H9 (cell line): ENCODE measurements at regions not wholly inside any gene's neighbourhood (a gene's known extent, or its start where the extent isn't known, plus 50 kb on each side); places are given as distances from the start of the nearest gene placed in this dataset.
A peak's percentile ranks its signal among the peaks of the same experiment; 100 is the strongest.

ENCODE experiments used
- DNase-seq: peaks from one replicate; pipeline ENCODE4 v3.0.0-alpha.2; 2017
- H2AFZ ChIP-seq: one replicate; pipeline ENCODE4 v1.6.1; 2013; ENCODE audit warnings: mild to moderate bottlenecking, low read length, control low read depth, moderate library complexity
- H2AK5ac ChIP-seq: 2 replicates; pipeline ENCODE4 v1.6.1; 2013; ENCODE audit warnings: low read length, control low read depth, mixed read lengths; ENCODE audit not compliant: insufficient read length
- H2BK120ac ChIP-seq: one replicate; pipeline ENCODE4 v1.6.1; 2013; ENCODE audit warnings: low read depth, mild to moderate bottlenecking, low read length, control low read depth, inconsistent platforms; ENCODE audit not compliant: poor library complexity, severe bottlenecking
- H2BK12ac ChIP-seq: 2 replicates; pipeline ENCODE4 v1.6.1; 2013; ENCODE audit warnings: low read length, control low read depth, mixed read lengths, low read depth; ENCODE audit not compliant: insufficient read length
- H2BK15ac ChIP-seq: 2 replicates; pipeline ENCODE4 v1.6.1; 2013; ENCODE audit warnings: low read depth, low read length, control low read depth
- H2BK20ac ChIP-seq: one replicate; pipeline ENCODE4 v1.6.1; 2013; ENCODE audit warnings: low read depth, mild to moderate bottlenecking, low read length, control low read depth, inconsistent platforms; ENCODE audit not compliant: poor library complexity, severe bottlenecking
- H2BK5ac ChIP-seq: 2 replicates; pipeline ENCODE4 v1.6.1; 2013; ENCODE audit warnings: low read length, control low read depth, mixed read lengths; ENCODE audit not compliant: insufficient read length
- H3K14ac ChIP-seq: 2 replicates; pipeline ENCODE4 v1.6.1; 2013; ENCODE audit warnings: low read length, control low read depth; ENCODE audit not compliant: insufficient read depth
- H3K18ac ChIP-seq: 2 replicates; pipeline ENCODE4 v1.6.1; 2013; ENCODE audit warnings: low read depth, mild to moderate bottlenecking, mixed read lengths, low read length, control low read depth; ENCODE audit not compliant: insufficient read length
- H3K23ac ChIP-seq: 2 replicates; pipeline ENCODE4 v1.6.1; 2013; ENCODE audit warnings: low read length, control low read depth, mixed read lengths, low read depth; ENCODE audit not compliant: insufficient read length
- H3K23me2 ChIP-seq: 2 replicates; pipeline ENCODE4 v1.6.1; 2013; ENCODE audit warnings: low read depth, mild to moderate bottlenecking, mixed read lengths, low read length, control low read depth; ENCODE audit not compliant: insufficient read length, poor library complexity, severe bottlenecking
- H3K27ac ChIP-seq: 2 replicates; pipeline ENCODE4 v1.5.1; 2013; ENCODE audit warnings: low read length, control low read depth, mixed read lengths, low read depth; ENCODE audit not compliant: insufficient read length
- H3K27me3 ChIP-seq: 2 replicates; pipeline ENCODE4 v1.6.1; 2013; ENCODE audit warnings: low read length, control low read depth, inconsistent platforms; ENCODE audit not compliant: insufficient read depth
- H3K4ac ChIP-seq: 2 replicates; pipeline ENCODE4 v1.6.1; 2013; ENCODE audit warnings: low read depth, mild to moderate bottlenecking, control low read depth, inconsistent platforms, low read length, moderate library complexity
- H3K4me1 ChIP-seq: 2 replicates; pipeline ENCODE4 v1.6.1; 2013; ENCODE audit warnings: low read length, control low read depth, inconsistent platforms; ENCODE audit not compliant: insufficient read depth
- H3K4me2 ChIP-seq: 2 replicates; pipeline ENCODE4 v1.6.1; 2013; ENCODE audit warnings: low read length, control low read depth, mixed read lengths; ENCODE audit not compliant: insufficient read length, insufficient read depth
- H3K56ac ChIP-seq: 2 replicates; pipeline ENCODE4 v1.6.1; 2013; ENCODE audit warnings: low read depth, mild to moderate bottlenecking, mixed read lengths, low read length, control low read depth; ENCODE audit not compliant: insufficient read length
- H3K79me1 ChIP-seq: 2 replicates; pipeline ENCODE4 v1.6.1; 2013; ENCODE audit warnings: low read depth, mild to moderate bottlenecking, moderate library complexity, low read length, control low read depth, inconsistent platforms; ENCODE audit not compliant: insufficient read depth, poor library complexity, severe bottlenecking
- H3K79me2 ChIP-seq: 2 replicates; pipeline ENCODE4 v1.6.1; 2013; ENCODE audit warnings: low read length, control low read depth, inconsistent platforms; ENCODE audit not compliant: insufficient read depth
- H3K9ac ChIP-seq: 2 replicates; pipeline ENCODE4 v1.6.1; 2013; ENCODE audit warnings: low read length, control low read depth, mixed read lengths; ENCODE audit not compliant: insufficient read length; ENCODE audit errors: extremely low read depth
- H3K9me3 ChIP-seq: one replicate; pipeline ENCODE4 v1.6.1; 2013; ENCODE audit warnings: low read depth, low read length, inconsistent platforms; ENCODE audit not compliant: control insufficient read depth
- H3T11ph ChIP-seq: one replicate; pipeline ENCODE4 v1.6.1; 2013; ENCODE audit warnings: mild to moderate bottlenecking, low read length, control low read depth, inconsistent platforms
- H4K20me1 ChIP-seq: one replicate; pipeline ENCODE4 v1.6.1; 2013; ENCODE audit not compliant: control insufficient read depth, insufficient read length, insufficient read depth
- H4K5ac ChIP-seq: 2 replicates; pipeline ENCODE4 v1.6.1; 2013; ENCODE audit warnings: low read depth, mild to moderate bottlenecking, mixed read lengths, low read length, control low read depth; ENCODE audit not compliant: insufficient read length
- H4K8ac ChIP-seq: replicated peaks from 2 replicates; pipeline ENCODE4 v1.6.1; 2013; ENCODE audit warnings: low read length, control low read depth, mixed read lengths, low read depth; ENCODE audit not compliant: insufficient read length
- H4K91ac ChIP-seq: 2 replicates; pipeline ENCODE4 v1.6.1; 2013; ENCODE audit warnings: low read depth, mild to moderate bottlenecking, moderate library complexity, mixed read lengths, low read length, control low read depth; ENCODE audit not compliant: insufficient read length
- H3K27ac Mint-ChIP-seq, 3 experiments: 2 replicates in 2 of 3; 3 replicates in 1 of 3; pipeline ENCODE4 v1.8.0; 2020 to 2021; ENCODE audit warnings: mixed read lengths in 3 of 3, mild to moderate bottlenecking in 1 of 3, moderate library complexity in 1 of 3
- H3K27me3 Mint-ChIP-seq: 2 replicates; pipeline ENCODE4 v1.8.0; 2021; ENCODE audit warnings: low read depth, mild to moderate bottlenecking, moderate library complexity, mixed read lengths
- H3K36me3 Mint-ChIP-seq, 3 experiments: 2 replicates in 2 of 3; 3 replicates in 1 of 3; pipeline ENCODE4 v1.8.0; 2020 to 2021; ENCODE audit warnings: low read depth in 3 of 3, mixed read lengths in 3 of 3; ENCODE audit not compliant: insufficient read depth in 1 of 3
- H3K4me1 Mint-ChIP-seq, 2 experiments: 2 replicates each; pipeline ENCODE4 v1.8.0; 2020; ENCODE audit warnings: mixed read lengths in 2 of 2
- H3K4me3 Mint-ChIP-seq, 2 experiments: 2 replicates in 1 of 2; 3 replicates in 1 of 2; pipeline ENCODE4 v1.8.0; 2020 to 2021; ENCODE audit warnings: mild to moderate bottlenecking in 2 of 2, mixed read lengths in 2 of 2, moderate library complexity in 1 of 2
- H3K9me3 Mint-ChIP-seq, 2 experiments: 2 replicates in 1 of 2; 3 replicates in 1 of 2; pipeline ENCODE4 v1.8.0; 2020; ENCODE audit warnings: mild to moderate bottlenecking in 2 of 2, mixed read lengths in 2 of 2, moderate library complexity in 1 of 2
- CTCF ChIP-seq: fragments of 200-600 bp; sonication (generic); conservative IDR thresholded peaks from 3 replicates; pipeline ENCODE4 v1.8.0; 2021; ENCODE audit warnings: antibody characterized with exemption, mild to moderate bottlenecking
- WGBS: extraction: QIAGEN DNeasy Blood & Tissue Kit; methylation state at CpG from one replicate; pipeline ENCODE4 v1.1.7; 2013; ENCODE audit warnings: missing lambda C conversion rate, low lambda C conversion rate, mixed read lengths; ENCODE audit not compliant: insufficient read length; ENCODE audit errors: extremely low coverage; 5-methylcytosine and 5-hydroxymethylcytosine counted together

DNA sequence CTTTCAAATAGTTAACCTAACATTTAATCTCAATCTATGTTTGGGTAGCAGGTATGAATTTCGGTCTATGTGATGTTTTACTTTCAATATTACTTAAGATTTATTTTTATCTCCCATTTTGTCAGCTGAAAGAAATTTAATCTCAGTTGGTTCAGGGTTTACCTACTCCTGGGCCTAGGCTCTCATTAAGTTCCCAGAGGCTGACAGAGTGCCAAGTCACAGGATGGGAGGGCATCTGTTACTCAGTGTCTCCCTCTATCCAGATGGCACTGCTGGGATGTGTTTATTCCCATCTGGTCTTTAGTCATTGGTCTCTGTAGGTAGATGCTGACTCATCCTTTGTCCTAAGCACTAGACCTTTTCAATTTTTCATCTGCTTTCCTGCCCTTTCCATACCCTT, 129.4 kb upstream of the ARSJ start:
- H3T11ph ChIP-seq, result peak overlapping the region; percentile 53
- no peak overlapping the region for H4K5ac ChIP-seq
- H2AK5ac ChIP-seq, result no peak overlapping the region
- no peaks in the 10 kb centered on the region for H3K23me2 ChIP-seq
- H3K9me3 ChIP-seq, result no peaks in the 10 kb centered on the region
- no CpG with 5 or more reads among the region's 1 CpG for WGBS
- Mint-ChIP-seq H3K4me3 (no peak overlapping the region), H3K36me3 (no peaks in the 10 kb centered on the region), H3K9me3 (no peaks in the 10 kb centered on the region), H3K4me1 (no peaks in the 10 kb centered on the region), H3K27me3 (no peaks in the 10 kb centered on the region; the same call in 1 of the 2 replicates), H3K27ac (peak overlapping the region in 1 of 3 experiments; percentile 27; a peak in 2 of 7 replicates)
- H3K27me3 ChIP-seq, result no peaks in the 10 kb centered on the region
- H4K91ac ChIP-seq, result no peak overlapping the region
- H2BK120ac ChIP-seq, result no peak overlapping the region
- H3K4me2 ChIP-seq, result no peak overlapping the region
- no peak overlapping the region for H3K56ac ChIP-seq
- H2AFZ ChIP-seq, result no peak overlapping the region
- no peak for DNase-seq
- no peak for TF ChIP-seq CTCF
- H3K9ac ChIP-seq, result no peak overlapping the region
- no peak overlapping the region for H4K8ac ChIP-seq
- H2BK15ac ChIP-seq, result no peak overlapping the region
- H2BK20ac ChIP-seq, result no peak overlapping the region
- no peak overlapping the region for H3K18ac ChIP-seq
- no peak overlapping the region for H2BK5ac ChIP-seq
- H4K20me1 ChIP-seq, result no peaks in the 10 kb centered on the region
- H3K4ac ChIP-seq, result no peak overlapping the region
- H2BK12ac ChIP-seq, result no peak overlapping the region
- no peak overlapping the region for H3K14ac ChIP-seq
- no peak overlapping the region for H3K23ac ChIP-seq
- H3K79me2 ChIP-seq, result no peaks in the 10 kb centered on the region
- H3K79me1 ChIP-seq, result no peaks in the 10 kb centered on the region
- no peaks in the 10 kb centered on the region for H3K4me1 ChIP-seq
- no peak overlapping the region for H3K27ac ChIP-seq
